Activated CD4-positive, alpha-beta T cell treated with anti-CD3 and anti-CD28 coated beads, Interleukin-2, amount 10 ng/mL, durations not matched to agents 7 days and 5 days (primary cell): ENCODE measurements at regions not wholly inside any gene's neighbourhood (a gene's known extent, or its start where the extent isn't known, plus 50 kb on each side); places are given as distances from the start of the nearest gene placed in this dataset.

Experiments
- CTCF ChIA-PET: fragments of 350-600 bp; sonication (Branson Sonifier 250); formaldehyde crosslinking; loops from one replicate; lab custom pipeline; 2021; ENCODE audit warnings: antibody characterized with exemption; lab: Charles Lee
- POLR2A ChIA-PET: fragments of 350-600 bp; sonication (Branson Sonifier 250); formaldehyde crosslinking; loops from one replicate; lab custom pipeline; 2021; ENCODE audit warnings: antibody characterized with exemption; lab: Charles Lee
- DNase-seq: peaks from one replicate; pipeline ENCODE4 v3.0.0-alpha.2; 2020
- H3K27ac Mint-ChIP-seq: one replicate; pipeline ENCODE4 v1.8.0; 2021; ENCODE audit warnings: mild to moderate bottlenecking, moderate library complexity, mixed read lengths
- H3K27me3 Mint-ChIP-seq: one replicate; pipeline ENCODE4 v1.8.0; 2021; ENCODE audit warnings: mixed read lengths
- H3K36me3 Mint-ChIP-seq: one replicate; pipeline ENCODE4 v1.8.0; 2021; ENCODE audit warnings: low read depth, mixed read lengths
- H3K4me1 Mint-ChIP-seq: one replicate; pipeline ENCODE4 v1.8.0; 2021; ENCODE audit warnings: mixed read lengths
- H3K4me3 Mint-ChIP-seq: one replicate; pipeline ENCODE4 v1.8.0; 2021; ENCODE audit warnings: mild to moderate bottlenecking, moderate library complexity, mixed read lengths
- H3K9me3 Mint-ChIP-seq: one replicate; pipeline ENCODE4 v1.8.0; 2021; ENCODE audit warnings: mixed read lengths

- Mint-ChIP-seq H3K9me3 (no peaks in the 10 kb centered on the region), H3K4me1 (no peaks in the 10 kb centered on the region), H3K27me3 (no peaks in the 10 kb centered on the region), H3K4me3 (no peak overlapping the region), H3K36me3 (no peaks in the 10 kb centered on the region), H3K27ac (no peak overlapping the region)
- DNase-seq = no peak
- CTCF ChIA-PET = no interaction called here
- POLR2A ChIA-PET = no interaction called here
Measured at GRCh38 chr9:118595719-118596305, 773.4 kb downstream of the BRINP1 start.

- H3K27ac Mint-ChIP-seq = no peak overlapping the region
- H3K36me3 Mint-ChIP-seq = no peaks in the 10 kb centered on the region
- no peak for DNase-seq
- H3K9me3 Mint-ChIP-seq = no peaks in the 10 kb centered on the region
- no peak overlapping the region for H3K4me3 Mint-ChIP-seq
- ChIA-PET POLR2A (no interaction called here), CTCF (no interaction called here)
- H3K4me1 Mint-ChIP-seq = no peaks in the 10 kb centered on the region
- H3K27me3 Mint-ChIP-seq = no peaks in the 10 kb centered on the region
Measured at GRCh38 chr9:118596374-118597015, 772.7 kb downstream of the BRINP1 start.

- H3K27me3 Mint-ChIP-seq = no peaks in the 10 kb centered on the region
- H3K4me3 Mint-ChIP-seq = no peak overlapping the region
- H3K36me3 Mint-ChIP-seq = no peaks in the 10 kb centered on the region
- no peak for DNase-seq
- CTCF ChIA-PET = no interaction called here
- H3K9me3 Mint-ChIP-seq = no peaks in the 10 kb centered on the region
- POLR2A ChIA-PET = no interaction called here
- no peak overlapping the region for H3K27ac Mint-ChIP-seq
- no peaks in the 10 kb centered on the region for H3K4me1 Mint-ChIP-seq
Measured at GRCh38 chr9:118606668-118607067, 762.6 kb downstream of the BRINP1 start.

DNA sequence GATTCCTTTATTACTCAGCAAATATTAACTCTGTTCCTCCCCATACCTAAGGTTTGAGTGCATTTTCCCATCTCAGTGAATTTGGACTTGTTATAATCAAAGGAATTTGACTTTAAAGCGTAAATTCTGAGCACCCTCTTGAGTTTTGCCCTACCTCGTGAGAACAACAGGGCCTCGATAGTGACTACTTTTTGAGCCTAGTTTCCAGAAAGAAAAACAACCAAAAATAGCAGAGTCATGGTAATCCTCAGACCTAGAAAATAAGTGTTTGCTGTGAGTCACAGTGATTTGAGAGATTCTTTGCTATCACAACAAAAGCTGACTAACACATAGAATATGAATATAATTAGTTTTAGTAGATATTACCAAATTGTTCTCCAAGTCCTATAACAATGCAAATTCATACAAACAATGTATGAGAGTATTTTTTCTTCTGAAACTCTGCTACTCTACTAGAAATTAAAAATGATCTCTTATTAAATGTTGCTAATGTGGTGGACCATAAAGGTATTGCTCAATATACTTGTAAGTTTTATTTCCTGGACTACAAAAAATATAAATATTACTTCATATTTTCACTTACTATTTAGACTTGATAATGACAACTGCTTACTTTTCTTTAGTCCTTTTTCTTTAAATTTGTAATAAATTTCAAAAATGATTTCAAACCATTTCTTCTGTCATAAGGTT, 759.7 kb downstream of the BRINP1 start:
- H3K4me3 Mint-ChIP-seq = no peak overlapping the region
- no peaks in the 10 kb centered on the region for H3K36me3 Mint-ChIP-seq
- no peaks in the 10 kb centered on the region for H3K4me1 Mint-ChIP-seq
- ChIA-PET POLR2A (no interaction called here), CTCF (no interaction called here)
- no peak for DNase-seq
- no peaks in the 10 kb centered on the region for H3K27me3 Mint-ChIP-seq
- no peaks in the 10 kb centered on the region for H3K9me3 Mint-ChIP-seq
- H3K27ac Mint-ChIP-seq = no peak overlapping the region

- no peaks in the 10 kb centered on the region for H3K4me1 Mint-ChIP-seq
- no peak overlapping the region for H3K4me3 Mint-ChIP-seq
- H3K36me3 Mint-ChIP-seq = no peaks in the 10 kb centered on the region
- DNase-seq = no peak
- H3K27me3 Mint-ChIP-seq = no peaks in the 10 kb centered on the region
- H3K27ac Mint-ChIP-seq = no peak overlapping the region
- no peaks in the 10 kb centered on the region for H3K9me3 Mint-ChIP-seq
- CTCF ChIA-PET = no interaction called here
- POLR2A ChIA-PET = no interaction called here
Measured at GRCh38 chr9:118612201-118612600, 757.0 kb downstream of the BRINP1 start.

DNA sequence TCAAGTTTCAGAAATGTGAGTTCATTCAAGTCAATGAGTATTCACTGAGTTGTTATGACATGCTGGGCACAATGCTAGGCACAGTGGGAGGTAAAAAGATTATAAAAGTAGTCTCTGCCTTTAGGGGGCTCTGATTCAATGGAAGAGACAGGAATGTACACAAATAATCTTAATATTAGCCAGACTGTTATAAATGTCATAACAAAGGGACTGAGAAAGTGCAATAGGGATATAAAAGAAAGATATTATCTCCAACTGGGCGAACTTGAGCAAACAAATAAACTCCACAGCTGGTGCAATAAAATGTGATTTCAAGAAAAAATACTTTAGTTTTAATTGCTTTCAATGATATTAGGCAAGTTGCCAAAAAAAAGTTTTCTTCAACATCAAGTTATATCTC, 755.2 kb downstream of the BRINP1 start:
- H3K4me1 Mint-ChIP-seq = no peaks in the 10 kb centered on the region
- no peaks in the 10 kb centered on the region for H3K36me3 Mint-ChIP-seq
- no peaks in the 10 kb centered on the region for H3K9me3 Mint-ChIP-seq
- POLR2A ChIA-PET = no interaction called here
- H3K27ac Mint-ChIP-seq = no peak overlapping the region
- H3K27me3 Mint-ChIP-seq = no peaks in the 10 kb centered on the region
- CTCF ChIA-PET = no interaction called here
- no peak for DNase-seq
- H3K4me3 Mint-ChIP-seq = no peak overlapping the region

- Mint-ChIP-seq H3K27me3 (no peaks in the 10 kb centered on the region), H3K27ac (no peak overlapping the region), H3K4me1 (no peaks in the 10 kb centered on the region), H3K36me3 (no peaks in the 10 kb centered on the region), H3K9me3 (no peaks in the 10 kb centered on the region), H3K4me3 (no peak overlapping the region)
- ChIA-PET CTCF (no interaction called here), POLR2A (no interaction called here)
- DNase-seq = no peak
Measured at GRCh38 chr9:118618084-118618483, 751.2 kb downstream of the BRINP1 start.

DNA sequence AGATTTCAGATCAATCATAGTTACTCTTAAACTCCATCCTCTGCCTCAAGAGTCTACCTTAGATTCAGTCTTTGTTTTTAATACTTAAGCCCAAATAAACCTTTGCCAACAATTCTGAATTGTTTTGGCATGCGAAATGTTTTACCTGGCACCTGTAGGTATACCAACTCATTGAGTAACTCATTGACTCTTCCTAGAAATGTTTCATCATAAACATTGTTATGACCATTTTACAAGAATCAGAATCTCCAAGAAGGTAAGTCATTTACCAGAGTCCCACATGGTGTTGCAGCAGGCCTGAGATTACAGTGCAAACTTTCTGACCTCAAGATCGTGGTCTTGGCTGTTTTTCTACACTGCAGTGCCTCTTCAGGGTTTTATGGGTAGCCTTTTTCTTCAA, 750.4 kb downstream of the BRINP1 start:
- no peak overlapping the region for H3K27ac Mint-ChIP-seq
- CTCF ChIA-PET = interaction anchor here (0.6 kb wide), 1 partner anchor 629 kb away, joined by 3 read pairs; no protein-coding TSS in a partner anchor
- no peaks in the 10 kb centered on the region for H3K27me3 Mint-ChIP-seq
- no peaks in the 10 kb centered on the region for H3K9me3 Mint-ChIP-seq
- POLR2A ChIA-PET = no interaction called here
- no peaks in the 10 kb centered on the region for H3K4me1 Mint-ChIP-seq
- H3K4me3 Mint-ChIP-seq = no peak overlapping the region
- no peaks in the 10 kb centered on the region for H3K36me3 Mint-ChIP-seq
- DNase-seq = no peak

- Mint-ChIP-seq H3K9me3 (peaks cover 2% of the 10 kb centered on the region), H3K4me3 (no peak overlapping the region), H3K27ac (no peak overlapping the region), H3K4me1 (no peaks in the 10 kb centered on the region), H3K27me3 (no peaks in the 10 kb centered on the region), H3K36me3 (no peaks in the 10 kb centered on the region)
- no peak for DNase-seq
- ChIA-PET POLR2A (no interaction called here), CTCF (no interaction called here)
Measured at GRCh38 chr9:118624608-118625007, 744.6 kb downstream of the BRINP1 start.

DNA sequence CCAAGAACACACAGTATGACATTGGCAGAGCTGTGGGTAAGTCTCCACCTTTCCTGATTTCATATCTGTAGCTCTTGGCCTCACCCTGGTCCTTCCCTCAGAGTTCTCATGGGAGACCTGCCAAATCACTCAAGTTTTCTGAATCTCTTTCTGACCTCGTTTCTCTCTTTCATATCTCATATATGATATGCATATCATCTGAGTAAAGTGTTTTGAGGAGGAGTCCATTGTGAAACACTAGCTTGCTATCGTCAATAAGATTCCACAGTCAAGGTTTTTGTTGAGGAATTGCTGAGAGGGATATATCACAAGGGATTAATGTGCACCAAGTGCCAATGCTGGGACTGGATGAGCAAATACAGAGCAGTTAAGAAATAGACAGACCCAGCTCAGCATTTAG, 739.2 kb downstream of the BRINP1 start:
- DNase-seq = no peak
- ChIA-PET POLR2A (no interaction called here), CTCF (interaction anchor here (1.1 kb wide), 1 partner anchor 10 kb away, joined by 3 read pairs; no protein-coding TSS in a partner anchor)
- H3K4me3 Mint-ChIP-seq = no peak overlapping the region
- H3K27ac Mint-ChIP-seq = no peak overlapping the region
- H3K4me1 Mint-ChIP-seq = no peaks in the 10 kb centered on the region
- peaks cover 7% of the 10 kb centered on the region for H3K9me3 Mint-ChIP-seq
- no peaks in the 10 kb centered on the region for H3K27me3 Mint-ChIP-seq
- no peaks in the 10 kb centered on the region for H3K36me3 Mint-ChIP-seq

DNA sequence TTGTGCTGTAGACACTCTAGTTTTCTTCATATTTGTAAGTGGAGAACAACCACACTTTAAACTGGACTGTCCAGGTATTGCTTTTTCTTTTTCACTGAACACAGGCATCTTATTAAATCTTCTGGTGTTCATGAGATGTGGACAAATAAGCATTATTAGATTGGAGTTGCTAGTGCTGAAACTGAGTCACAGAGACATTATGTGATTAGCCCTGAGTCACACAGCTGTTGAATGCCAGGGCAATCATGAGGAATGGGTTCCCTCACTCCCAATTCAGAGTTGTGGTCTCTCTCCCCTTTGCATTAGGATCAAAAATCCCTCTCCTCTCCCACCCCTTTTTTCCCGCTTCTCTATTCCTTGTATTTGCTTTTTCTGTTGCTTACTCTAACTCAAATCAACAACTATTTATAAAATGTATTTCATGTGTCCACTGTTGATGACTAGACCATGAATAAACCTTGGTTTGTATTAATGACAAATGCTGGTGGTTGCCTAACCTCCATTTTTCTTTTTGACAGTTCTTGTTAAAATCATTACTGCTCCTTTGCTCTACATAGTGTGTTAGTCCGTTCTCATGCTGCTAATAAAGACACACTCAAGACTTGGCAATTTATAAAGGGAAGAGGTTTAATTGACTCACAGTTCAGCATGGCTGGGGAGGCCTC, 738.2 kb downstream of the BRINP1 start:
- no peak overlapping the region for H3K4me3 Mint-ChIP-seq
- no peaks in the 10 kb centered on the region for H3K27me3 Mint-ChIP-seq
- POLR2A ChIA-PET = no interaction called here
- H3K27ac Mint-ChIP-seq = no peak overlapping the region
- H3K4me1 Mint-ChIP-seq = no peaks in the 10 kb centered on the region
- DNase-seq = no peak
- H3K9me3 Mint-ChIP-seq = peaks cover 7% of the 10 kb centered on the region
- no peaks in the 10 kb centered on the region for H3K36me3 Mint-ChIP-seq
- CTCF ChIA-PET = no interaction called here

GRCh38 chr9:118631956-118632355, 737.3 kb downstream of the BRINP1 start:
- Mint-ChIP-seq H3K4me3 (no peak overlapping the region), H3K27ac (no peak overlapping the region), H3K36me3 (no peaks in the 10 kb centered on the region), H3K27me3 (no peaks in the 10 kb centered on the region), H3K4me1 (no peaks in the 10 kb centered on the region), H3K9me3 (peaks cover 7% of the 10 kb centered on the region)
- DNase-seq = no peak
- POLR2A ChIA-PET = no interaction called here
- CTCF ChIA-PET = no interaction called here

GRCh38 chr9:118635416-118635815, 733.8 kb downstream of the BRINP1 start:
- no peak overlapping the region for H3K4me3 Mint-ChIP-seq
- H3K36me3 Mint-ChIP-seq = no peaks in the 10 kb centered on the region

More at GRCh38 chr9:118635416-118635815, 733.8 kb downstream of the BRINP1 start:
- DNase-seq = no peak
- CTCF ChIA-PET = no interaction called here
- Mint-ChIP-seq H3K4me1 (no peaks in the 10 kb centered on the region), H3K27ac (no peak overlapping the region), H3K27me3 (no peaks in the 10 kb centered on the region), H3K9me3 (peaks cover 5% of the 10 kb centered on the region)
- POLR2A ChIA-PET = no interaction called here
